Left cardiac atrium (tissue), 4 donors: ENCODE measurements at regions not wholly inside any gene's neighbourhood (a gene's known extent, or its start where the extent isn't known, plus 50 kb on each side); places are given as distances from the start of the nearest gene placed in this dataset.
"Not testable (repeated sequence)": the region's sequence is repeated elsewhere in the genome, so short reads cannot be mapped to it uniquely, and the experiment has no call there.

Experiments
- ATAC-seq, 2 donors: fragments of 200-7000 bp; cut with Tn5 transposase; one replicate each; pipeline ENCODE4 v1.9.1; 2020; ENCODE audit warnings: mild to moderate bottlenecking in 2 of 2, moderate library complexity in 2 of 2
- DNase-seq: peaks from one replicate; pipeline ENCODE4 v3.0.0-alpha.2; 2020
- intact Hi-C, 2 donors: fragments of 100-400 bp; cut with DNase I; formaldehyde crosslinking; loops; one replicate each; pipeline versions ENCODE4 v1.14.1 to v1.15.1; 2022 to 2023
- donor health status: DM: no; HTN: yes; CAD: no.
- donor health status: DM: no; HTN: yes; CAD: no; lungs with severe emphysema.
- donor health status: DM: yes; HTN: yes; CAD: no.
- donor health status: Dilated cardiomyopathy.

DNA sequence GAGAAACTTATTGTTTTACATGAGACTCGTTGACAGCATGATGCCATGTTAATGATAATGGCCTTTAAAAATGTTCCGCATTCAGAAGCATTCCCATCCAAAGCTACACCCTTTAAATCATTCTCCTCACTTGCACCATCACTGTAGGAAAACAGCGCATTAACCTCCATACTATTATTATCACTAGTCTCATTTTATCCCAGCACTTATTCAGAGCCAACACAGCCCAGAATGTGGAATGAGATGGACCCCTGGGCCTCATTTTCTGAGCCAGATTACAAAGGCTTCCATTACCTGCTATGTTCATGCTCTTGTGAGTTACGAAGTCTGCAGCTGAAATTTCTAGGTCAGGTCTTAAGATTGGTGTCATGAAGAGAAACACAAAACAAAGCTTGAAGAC, 159.4 kb downstream of the HS3ST3A1 start:
- ATAC-seq (no peak), DNase-seq (no peak)
- intact Hi-C loops = no loop called here

DNA sequence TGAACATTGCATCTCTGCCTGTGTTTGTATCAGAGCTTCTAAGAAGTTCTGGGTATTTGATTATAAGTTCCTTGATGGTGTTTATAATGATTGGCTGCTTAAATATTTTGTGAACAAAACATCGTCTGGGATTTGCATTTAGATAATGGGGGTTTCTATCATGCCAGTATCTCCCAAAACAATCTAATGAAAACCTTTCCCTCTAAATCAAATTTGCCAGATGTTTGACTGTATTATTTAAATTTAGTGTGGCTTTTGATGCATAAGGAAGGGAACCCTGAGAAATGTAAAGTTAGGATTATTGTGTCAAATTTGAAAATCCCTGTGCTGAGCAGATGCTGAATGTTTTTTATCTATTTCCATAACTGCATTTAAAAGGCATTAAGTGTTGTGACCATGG, 159.9 kb downstream of the HS3ST3A1 start:
- no peak for ATAC-seq
- intact Hi-C loops = no loop called here
- no peak for DNase-seq

DNA sequence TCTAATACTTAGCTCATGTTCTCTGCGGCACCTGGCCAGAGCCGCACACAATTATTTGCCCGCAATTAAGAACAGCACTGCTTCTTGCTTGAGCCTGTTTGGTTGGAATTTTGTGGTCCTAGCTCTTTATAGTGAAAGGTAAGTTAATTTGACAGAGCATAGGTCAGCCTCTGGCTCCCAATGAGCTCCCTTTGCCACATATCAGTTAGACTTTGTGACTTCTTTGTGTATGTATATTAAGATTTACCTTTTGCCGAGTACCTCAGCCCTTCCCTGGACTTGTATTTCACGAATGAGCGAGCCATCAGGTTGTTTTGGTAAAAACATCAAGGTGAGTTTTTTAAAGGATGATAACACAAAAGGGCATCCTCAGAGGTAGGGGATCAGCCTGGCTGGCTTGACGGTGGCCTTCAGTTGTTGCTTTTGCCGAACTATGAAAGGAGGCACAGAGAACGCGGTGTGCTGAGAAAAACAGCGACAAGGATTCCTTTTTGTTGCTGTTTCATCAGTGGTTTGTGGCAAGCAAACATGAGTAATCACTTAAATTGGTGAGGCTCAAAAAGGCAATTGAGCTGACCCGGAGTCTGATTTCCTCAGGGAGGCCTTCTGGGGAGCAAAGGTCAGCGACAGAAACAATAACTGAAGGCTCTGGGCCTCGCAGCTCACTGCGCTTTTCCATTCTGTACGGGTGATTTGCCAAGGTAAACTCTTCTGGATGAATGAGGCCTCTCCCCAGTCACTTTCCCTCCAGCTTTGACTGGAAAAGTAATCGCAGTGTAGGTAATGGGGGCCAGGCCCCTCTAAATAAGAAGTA, 163.6 kb downstream of the HS3ST3A1 start:
- intact Hi-C loops = no loop called here
- DNase-seq (no peak), ATAC-seq (no peak)

DNA sequence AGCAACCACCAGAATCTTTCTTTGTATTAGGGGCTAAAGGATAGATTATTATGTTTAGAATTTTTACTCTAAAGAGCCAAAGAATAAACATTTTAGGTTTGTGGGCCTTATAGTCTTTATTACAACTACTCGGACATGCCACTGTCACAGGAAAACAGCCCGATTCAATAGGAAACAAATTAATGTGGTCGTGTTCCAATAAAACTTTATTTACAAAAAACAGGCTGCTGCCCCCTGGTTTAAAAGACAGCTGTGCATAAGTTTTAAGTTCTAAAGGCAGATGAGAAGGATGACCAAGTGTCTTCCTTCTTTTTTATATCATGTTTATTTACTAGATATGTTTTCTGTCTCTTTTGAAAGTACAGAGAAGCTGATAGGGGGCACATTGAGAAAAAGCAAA, 166.5 kb downstream of the HS3ST3A1 start:
- no peak for DNase-seq
- intact Hi-C loops = no loop called here
- no peak for ATAC-seq

DNA sequence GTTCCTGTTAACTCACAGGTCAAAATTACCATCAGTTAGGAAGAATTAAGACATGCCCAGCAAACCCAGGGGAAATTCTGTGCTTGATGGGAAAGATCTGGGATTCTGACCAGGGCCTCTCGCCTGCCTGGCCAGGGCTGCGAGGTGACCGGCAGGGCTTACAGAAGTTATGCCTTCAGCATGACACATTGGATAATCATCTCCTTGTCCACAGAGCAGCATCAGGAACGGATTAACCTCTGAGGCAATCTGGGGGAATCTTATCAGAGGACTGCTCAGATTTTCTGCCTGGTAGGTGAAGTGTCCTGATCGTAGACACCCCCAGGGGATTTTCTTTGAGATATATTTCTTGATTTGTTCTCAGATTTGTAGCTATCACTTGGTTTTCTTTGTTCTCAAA, 172.5 kb downstream of the HS3ST3A1 start:
- no peak for DNase-seq
- peak in 1 of 2 donors; percentile 34 for ATAC-seq
- intact Hi-C loops = no loop called here

DNA sequence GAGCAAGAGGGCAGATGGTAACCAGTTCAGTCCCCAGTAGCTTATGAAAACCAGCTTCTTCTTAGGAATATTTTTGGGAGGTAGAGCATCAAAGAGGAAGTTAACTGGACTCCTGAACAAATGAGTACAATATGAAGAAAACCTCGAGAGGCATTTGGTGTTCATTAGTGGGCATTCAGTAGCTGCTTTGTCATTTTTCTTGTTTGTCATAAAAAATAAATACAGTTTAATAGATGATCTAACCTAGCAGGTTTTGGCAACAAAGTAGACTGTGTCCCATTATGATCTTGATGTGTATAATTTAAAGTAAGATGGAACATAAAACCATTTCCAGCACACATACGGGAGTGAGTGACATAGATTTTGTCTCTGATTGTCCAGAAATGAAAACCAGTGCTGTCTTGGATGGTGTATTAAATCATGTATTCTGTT, 173.1 kb downstream of the HS3ST3A1 start:
- intact Hi-C loops = no loop called here
- DNase-seq (no peak), ATAC-seq (no peak)

DNA sequence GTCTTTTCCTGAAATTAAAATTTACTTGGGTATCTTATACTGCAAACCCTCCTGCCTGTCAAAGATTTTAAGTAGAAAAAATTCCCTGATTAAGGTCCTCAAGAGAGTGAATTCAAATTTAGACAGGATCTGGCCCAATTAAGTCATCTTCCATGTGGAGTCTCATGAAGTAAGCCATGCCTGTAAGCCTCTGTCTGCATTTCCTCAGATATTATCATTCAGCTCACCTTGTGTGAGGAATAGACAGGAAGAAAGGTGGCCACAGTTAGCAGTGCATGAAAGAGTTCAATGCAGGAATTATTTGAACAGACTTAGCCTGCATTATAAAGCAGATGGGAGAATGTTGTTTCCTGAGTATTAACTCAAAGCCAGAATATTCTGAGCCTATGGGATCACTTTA, 174.7 kb downstream of the HS3ST3A1 start:
- DNase-seq = no peak
- intact Hi-C loops = no loop called here
- ATAC-seq = no peak

DNA sequence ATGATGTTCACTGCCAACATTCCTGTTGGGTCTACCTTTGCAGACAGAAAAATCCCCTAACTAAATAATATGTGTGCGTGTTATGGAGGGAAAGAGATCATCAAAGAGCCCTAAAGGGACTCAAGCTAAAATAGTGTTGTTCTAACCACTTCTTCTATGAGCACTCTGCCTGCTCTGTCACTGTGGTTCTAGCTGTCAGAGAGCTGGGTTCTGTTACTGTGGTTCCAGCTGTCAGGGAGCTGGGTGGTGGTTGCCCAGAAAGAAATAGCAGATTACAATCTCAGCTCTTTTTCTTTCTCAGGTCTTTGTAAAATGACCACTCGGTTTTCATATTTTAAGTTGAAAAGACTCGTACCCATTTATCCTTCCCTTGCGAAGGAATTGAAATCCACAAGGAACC, 176.3 kb downstream of the HS3ST3A1 start:
- DNase-seq (no peak), ATAC-seq (no peak)
- intact Hi-C loops = no loop called here

DNA sequence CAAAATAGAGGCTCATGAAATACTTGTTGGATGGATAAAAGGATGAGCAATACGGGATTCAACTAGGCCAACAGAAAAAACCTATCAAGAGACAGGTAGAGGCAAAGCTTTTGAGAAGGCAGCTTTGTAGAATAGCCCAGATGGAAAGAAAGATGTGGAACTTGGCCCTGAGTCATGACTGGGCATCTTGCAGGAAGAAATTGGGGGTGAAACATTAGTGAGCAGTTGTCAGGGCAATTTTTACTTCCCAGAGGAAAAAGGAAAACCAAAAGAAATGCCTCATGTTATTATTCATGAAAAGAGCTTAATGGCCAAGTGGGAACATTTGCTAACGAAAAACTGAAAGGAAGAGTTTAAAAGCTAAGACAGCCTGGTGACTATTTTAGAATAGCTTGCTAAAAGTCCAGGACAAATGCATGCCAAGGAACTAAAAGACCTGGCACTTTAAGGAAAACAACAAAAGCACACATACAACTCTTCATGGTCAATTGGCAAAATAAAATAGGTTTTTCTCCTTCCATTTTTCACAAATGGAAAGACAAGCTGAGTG, 180.1 kb downstream of the HS3ST3A1 start:
- ATAC-seq = no peak

DNA sequence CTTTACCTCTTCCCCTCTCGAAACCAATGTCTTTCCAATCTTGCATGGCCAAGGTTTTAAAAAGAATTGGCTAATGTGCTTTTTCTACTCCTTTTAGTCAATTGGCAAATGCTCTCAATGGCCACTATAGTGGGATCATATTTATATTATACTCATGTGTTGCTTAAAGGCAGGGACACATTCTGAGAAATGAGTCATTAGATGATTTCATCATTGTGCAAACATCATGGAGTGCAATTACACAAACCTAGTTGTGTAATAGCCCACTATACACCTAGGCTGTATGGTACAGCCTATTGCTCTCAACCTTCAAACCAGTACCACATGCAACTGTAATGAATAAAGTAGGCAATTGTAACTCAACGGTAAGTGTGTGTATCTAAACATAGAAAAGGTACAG, 180.9 kb downstream of the HS3ST3A1 start:
- intact Hi-C loops = no loop called here
- DNase-seq = no peak
- no peak for ATAC-seq

More for the DNA sequence above, 180.1 kb downstream of the HS3ST3A1 start:
- intact Hi-C loops = no loop called here
- no peak for DNase-seq

DNA sequence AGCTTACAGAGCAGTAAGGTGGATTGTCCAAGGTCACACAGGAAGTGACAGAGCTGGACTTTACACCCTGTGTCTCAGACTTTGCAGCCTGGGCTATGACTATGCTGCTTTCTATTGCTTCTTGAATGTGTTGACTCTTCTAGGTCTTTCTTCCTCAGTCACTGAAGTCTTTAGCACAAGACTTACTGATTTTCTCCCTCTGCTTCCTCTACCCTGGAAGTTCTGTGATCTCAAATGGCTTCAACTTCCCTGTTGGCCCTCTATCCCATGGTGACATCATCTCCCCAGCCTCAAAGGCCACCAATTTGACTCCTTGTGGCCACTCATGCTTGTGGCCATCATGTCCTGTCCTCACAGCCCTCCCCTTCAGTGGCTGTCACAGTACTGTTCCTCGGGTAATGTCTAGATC, 181.3 kb downstream of the HS3ST3A1 start:
- DNase-seq (no peak), ATAC-seq (no peak)
- intact Hi-C loops = no loop called here

DNA sequence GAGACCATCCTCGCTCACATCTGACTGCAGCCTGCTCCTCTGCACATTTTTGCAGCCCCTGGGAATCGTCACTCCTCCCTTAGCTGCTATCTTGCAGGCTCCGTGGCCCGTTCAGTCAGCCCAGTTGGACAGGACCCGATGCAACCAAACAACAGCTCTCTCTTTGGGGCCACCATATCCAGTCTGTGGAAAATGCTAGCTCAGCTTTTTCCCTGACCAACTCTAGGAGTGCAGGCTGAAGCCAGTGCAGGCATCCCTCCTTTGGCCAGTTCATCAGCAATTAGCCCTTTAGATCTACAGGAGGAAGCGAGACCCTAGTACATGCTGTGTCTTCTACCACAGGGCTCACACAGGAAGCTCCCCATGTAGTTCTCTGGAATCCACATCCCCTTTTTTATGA, 182.1 kb downstream of the HS3ST3A1 start:
- intact Hi-C loops = no loop called here
- ATAC-seq = no peak
- no peak for DNase-seq

DNA sequence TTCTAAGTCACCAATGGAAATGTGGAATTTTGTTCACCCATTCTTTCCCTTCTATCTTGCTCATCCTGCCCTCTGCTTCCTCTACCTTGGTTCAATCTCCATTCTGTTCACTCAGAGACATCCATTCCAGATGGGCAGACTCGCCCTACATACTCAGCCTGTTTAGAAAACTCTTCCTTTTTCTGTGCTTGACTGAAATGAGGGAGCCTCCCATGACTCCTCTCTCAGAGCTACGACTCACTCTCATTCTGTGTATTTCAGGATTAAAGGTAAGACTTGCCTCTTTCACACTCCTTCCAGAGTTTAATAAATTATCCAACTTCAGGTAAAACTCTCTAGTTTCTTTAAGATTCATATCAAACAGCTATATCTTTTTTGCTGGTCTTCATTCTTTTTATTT, 182.8 kb downstream of the HS3ST3A1 start:
- intact Hi-C loops = no loop called here

DNA sequence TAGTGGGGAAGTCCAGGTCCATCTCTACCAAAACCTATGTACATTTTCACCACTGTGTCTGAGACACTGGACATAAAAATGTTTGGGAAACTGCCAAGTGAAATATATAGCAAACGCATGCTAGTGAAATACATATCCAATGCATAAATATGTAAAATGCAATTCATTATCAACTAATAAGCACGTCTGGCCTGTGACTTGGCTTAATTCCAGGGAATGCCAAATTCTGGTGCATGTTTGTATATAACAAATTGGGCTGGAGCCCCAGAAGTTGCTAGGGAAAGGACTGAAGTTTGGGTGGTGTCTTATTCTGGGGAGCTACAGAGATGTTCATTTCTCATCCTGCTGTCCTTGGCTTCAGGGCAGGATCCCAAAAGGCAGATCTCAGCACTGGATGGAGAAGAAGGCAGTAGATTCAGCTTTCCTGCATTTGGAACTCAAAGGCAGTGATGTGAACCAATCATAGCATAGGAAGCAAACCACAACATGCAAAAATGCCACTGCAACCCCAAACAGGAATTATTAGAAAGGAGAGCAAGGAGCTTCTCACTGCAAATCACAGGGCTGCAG, 184.3 kb downstream of the HS3ST3A1 start:
- DNase-seq (no peak), ATAC-seq (no peak)
- intact Hi-C loops = no loop called here

More for the DNA sequence above, 182.8 kb downstream of the HS3ST3A1 start:
- ATAC-seq (no peak), DNase-seq (no peak)

DNA sequence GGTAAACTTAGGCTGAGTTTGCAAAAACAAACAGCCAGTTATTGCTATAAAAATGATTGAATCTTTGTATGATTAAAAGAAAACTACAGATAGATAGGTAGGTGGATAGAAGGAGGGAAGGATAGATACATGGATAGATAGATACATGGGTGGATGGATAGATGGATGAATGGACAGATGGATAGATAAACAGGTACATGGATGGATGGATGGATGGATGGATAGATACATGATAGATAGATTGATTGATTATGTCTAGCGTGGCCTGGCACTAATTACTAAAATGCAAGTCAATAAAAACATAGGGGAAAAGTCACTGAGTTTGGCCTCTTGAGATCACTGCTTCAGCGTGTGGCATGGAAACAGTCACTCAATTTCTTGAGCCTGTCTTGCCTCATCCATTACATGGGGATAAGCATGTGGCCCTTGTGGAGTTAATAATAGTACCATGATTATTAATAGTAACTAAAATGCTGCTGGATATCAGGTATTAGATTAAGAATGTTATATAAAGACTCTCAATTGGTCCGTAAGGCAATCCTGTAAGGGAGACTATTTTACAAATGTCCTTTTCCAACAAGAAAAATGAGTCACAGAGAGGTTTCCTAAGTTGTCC, 184.9 kb downstream of the HS3ST3A1 start:
- intact Hi-C loops = no loop called here
- ATAC-seq = peak in 1 of 2 donors; percentile 24
- DNase-seq = no peak

DNA sequence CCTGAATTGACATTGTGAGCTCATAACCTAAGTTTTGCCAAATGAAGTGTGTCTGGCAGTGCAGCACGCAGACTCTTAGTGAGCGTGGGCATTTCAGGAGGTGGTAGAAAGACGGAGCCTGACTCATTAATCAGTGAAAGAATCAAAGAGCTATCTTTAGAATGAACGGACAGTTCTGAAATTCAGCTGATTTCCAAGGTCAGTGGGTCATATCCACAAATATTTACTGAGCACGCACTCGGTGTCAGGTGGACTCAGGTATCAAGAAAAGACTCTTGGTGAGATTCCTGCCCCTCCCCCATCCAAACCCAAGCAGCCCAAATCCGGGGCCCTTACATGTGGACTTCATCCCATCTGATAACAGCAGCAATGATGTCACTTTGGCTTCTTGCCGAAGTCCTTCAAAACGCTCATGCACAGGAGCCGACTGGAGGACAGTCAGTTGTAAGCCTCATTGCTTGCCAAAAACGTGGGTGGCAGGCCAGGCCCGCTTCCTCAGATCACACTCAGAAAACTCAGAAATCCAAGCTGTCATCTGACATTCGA, 185.8 kb downstream of the HS3ST3A1 start:
- DNase-seq (peak; percentile 48), ATAC-seq (peak; percentile 90 to 92)
- intact Hi-C loops = no loop called here

DNA sequence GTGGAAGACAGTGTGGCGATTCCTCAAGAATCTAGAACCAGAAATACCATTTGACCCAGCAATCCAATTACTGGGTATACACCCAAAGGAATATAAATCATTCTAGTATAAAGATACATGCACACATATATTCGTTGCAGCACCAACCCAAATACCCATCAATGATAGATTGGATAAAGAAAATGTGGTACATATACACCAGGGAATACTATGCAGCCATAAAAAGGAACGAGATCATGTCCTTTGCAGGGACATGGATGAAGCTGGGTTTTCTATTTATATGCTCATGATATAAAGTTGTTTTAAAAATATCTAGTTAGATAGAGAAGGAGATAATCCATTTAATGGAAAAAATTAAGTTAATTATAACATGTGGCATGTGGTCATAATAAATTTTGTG, 186.5 kb downstream of the HS3ST3A1 start:
- intact Hi-C loops, DNase-seq, ATAC-seq: not testable (repeated sequence)

DNA sequence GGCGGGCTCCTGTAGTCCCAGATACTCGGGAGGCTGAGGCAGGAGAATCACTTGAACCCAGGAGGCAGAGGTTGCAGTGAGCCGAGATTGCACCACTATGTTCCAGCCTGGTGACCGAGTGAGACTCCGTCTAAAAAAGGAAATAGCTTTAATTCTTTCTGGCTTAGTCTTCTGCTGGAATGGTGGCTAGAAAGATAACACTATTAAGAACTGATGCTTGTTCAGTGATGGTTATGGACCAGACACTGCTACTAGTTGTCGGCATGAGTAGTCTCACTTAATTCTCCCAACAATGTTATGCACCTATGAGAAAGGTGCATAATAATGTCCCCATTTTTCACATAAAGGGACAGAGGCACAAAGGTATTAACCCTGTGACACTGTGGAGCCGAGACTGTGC, 188.7 kb downstream of the HS3ST3A1 start:
- intact Hi-C loops = no loop called here
- ATAC-seq = no peak
- DNase-seq = no peak

DNA sequence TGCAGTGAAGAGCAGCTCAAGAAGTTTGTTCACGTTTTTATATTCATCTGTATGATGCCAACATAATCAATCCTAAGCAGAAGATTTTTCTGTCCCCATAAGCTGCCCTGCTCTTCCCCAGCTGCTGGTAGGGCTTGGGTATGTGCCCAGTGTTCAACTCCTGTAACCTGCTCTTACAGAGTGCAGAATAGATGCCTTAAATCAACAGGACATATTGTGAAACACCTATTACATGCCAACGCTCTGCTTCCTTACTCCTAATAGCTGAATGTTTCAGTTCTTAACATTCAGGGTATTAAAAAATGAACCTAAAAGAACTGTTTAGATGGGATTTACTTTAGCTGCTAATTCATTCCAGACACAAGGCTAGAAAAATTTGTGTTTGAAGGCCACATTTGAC, 190.9 kb downstream of the HS3ST3A1 start:
- ATAC-seq = peak in 1 of 2 donors; percentile 50
- intact Hi-C loops = no loop called here
- no peak for DNase-seq

DNA sequence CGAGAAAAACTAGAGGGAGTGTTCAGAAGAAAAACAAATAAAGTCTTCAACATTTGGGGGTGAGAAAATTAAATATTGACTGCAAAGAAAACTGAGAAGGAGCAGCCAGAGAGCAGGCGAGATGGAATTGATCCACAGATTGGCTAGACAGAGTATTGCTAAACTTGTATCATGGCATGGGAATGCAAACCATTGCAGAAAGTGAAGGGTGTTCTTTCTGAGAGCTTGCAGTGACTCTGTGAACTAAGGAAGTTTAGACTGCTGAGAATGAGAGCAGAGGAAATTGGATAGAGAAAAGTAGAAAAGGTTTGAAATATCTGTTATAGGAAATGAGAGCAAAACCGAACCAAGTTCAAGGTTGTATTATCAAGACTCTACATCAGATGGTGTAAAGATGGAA, 191.5 kb downstream of the HS3ST3A1 start:
- no peak for DNase-seq
- intact Hi-C loops = no loop called here
- ATAC-seq = no peak
